HG03159 (cell line): ENCODE measurements at regions not wholly inside any gene's neighbourhood (a gene's known extent, or its start where the extent isn't known, plus 50 kb on each side); places are given as distances from the start of the nearest gene placed in this dataset.
A peak's percentile ranks its signal among the peaks of the same experiment; 100 is the strongest.
"Not testable (repeated sequence)": the region's sequence is repeated elsewhere in the genome, so short reads cannot be mapped to it uniquely, and the experiment has no call there.

Source experiments
- ATAC-seq: cut with Tn5 transposase; IDR thresholded peaks from one replicate; pipeline ENCODE4 v1.9.1; 2021; ENCODE audit warnings: mild to moderate bottlenecking, moderate library complexity; ENCODE audit not compliant: unreplicated experiment

GRCh38 chr4:123133397-123134050 is 211.1 kb upstream of the NUDT6 start:
- ATAC-seq = peak; percentile 70

- no peak for ATAC-seq
Measured at GRCh38 chr4:123144616-123145015, 222.2 kb upstream of the NUDT6 start.

GRCh38 chr4:123158576-123158975 is 236.2 kb upstream of the NUDT6 start:
- no peak for ATAC-seq

GRCh38 chr4:123159479-123159878 is 237.1 kb upstream of the NUDT6 start:
- ATAC-seq = no peak

GRCh38 chr4:123162859-123163258 is 233.7 kb upstream of the SPRY1 start:
- ATAC-seq = no peak

- ATAC-seq = no peak
Measured at GRCh38 chr4:123163501-123163900, 233.1 kb upstream of the SPRY1 start.

GRCh38 chr4:123166023-123166422 is 230.6 kb upstream of the SPRY1 start:
- no peak for ATAC-seq

GRCh38 chr4:123167931-123168330 is 228.7 kb upstream of the SPRY1 start:
- ATAC-seq = no peak

GRCh38 chr4:123168812-123169211 is 227.8 kb upstream of the SPRY1 start:
- ATAC-seq = no peak

- no peak for ATAC-seq
Measured at GRCh38 chr4:123170843-123171242, 225.8 kb upstream of the SPRY1 start.

GRCh38 chr4:123176605-123177004 is 220.0 kb upstream of the SPRY1 start:
- no peak for ATAC-seq

GRCh38 chr4:123182289-123182688 is 214.3 kb upstream of the SPRY1 start:
- no peak for ATAC-seq

GRCh38 chr4:123183308-123183707 is 213.3 kb upstream of the SPRY1 start:
- ATAC-seq = no peak

GRCh38 chr4:123183754-123184153 is 212.8 kb upstream of the SPRY1 start:
- ATAC-seq = not testable (repeated sequence)

- ATAC-seq = no peak
Measured at GRCh38 chr4:123186731-123187130, 209.9 kb upstream of the SPRY1 start.

- ATAC-seq = no peak
Measured at GRCh38 chr4:123190176-123190575, 206.4 kb upstream of the SPRY1 start.

GRCh38 chr4:123191728-123192127 is 204.9 kb upstream of the SPRY1 start:
- no peak for ATAC-seq

GRCh38 chr4:123193802-123194367 is 202.7 kb upstream of the SPRY1 start:
- no peak for ATAC-seq

GRCh38 chr4:123198706-123199105 is 197.9 kb upstream of the SPRY1 start:
- no peak for ATAC-seq

- ATAC-seq = no peak
Measured at GRCh38 chr4:123200051-123200940, 196.3 kb upstream of the SPRY1 start.

GRCh38 chr4:123204737-123205136 is 191.9 kb upstream of the SPRY1 start:
- ATAC-seq = no peak

- ATAC-seq = no peak
Measured at GRCh38 chr4:123206016-123206415, 190.6 kb upstream of the SPRY1 start.
